ENCODE measurements at regions not wholly inside any gene's neighbourhood (a gene's known extent, or its start where the extent isn't known, plus 50 kb on each side); places are given as distances from the start of the nearest gene placed in this dataset.

GRCh38 chr5:93884254-93884653 lies 142.9 kb upstream of the POU5F2 start (continued):
- TF ChIP-seq ZBTB25 (CRISPR knock-in tag; IDR thresholded peaks at IDR 0.05) (no peak), ATF1 (CRISPR knock-in tag; IDR thresholded peaks at IDR 0.05) (no peak), RELA (CRISPR knock-in tag; IDR thresholded peaks at IDR 0.05) (no peak), ZMAT3 (CRISPR knock-in tag; conservative IDR thresholded peaks at IDR 0.05) (no peak), ZNF234 (CRISPR knock-in tag; conservative IDR thresholded peaks at IDR 0.05) (no peak), TEAD2 (CRISPR knock-in tag; IDR thresholded peaks at IDR 0.05) (no peak), TIGD3 (CRISPR knock-in tag; IDR thresholded peaks at IDR 0.05; ENCODE audit: borderline replicate concordance) (no peak)

GRCh38 chr5:93883459-93883858 lies 142.1 kb upstream of the POU5F2 start:
- ATAC-seq, result no peak
- Histone ChIP-seq H3K27me3 (ENCODE audit: control insufficient read depth in 1 of 2, insufficient read depth in 2 of 2, low read length in 2 of 2) (no peaks in the 10 kb centered on the region), H3K79me2 (ENCODE audit: insufficient read depth, low read length) (no peaks in the 10 kb centered on the region), H2AFZ (ENCODE audit: low read length) (no peak overlapping the region), H4K20me1 (ENCODE audit: insufficient read depth, low read length) (no peaks in the 10 kb centered on the region), H3K4me2 (ENCODE audit: low read depth, low read length) (no peak overlapping the region), H3K4me3 (replicated peaks in 1 of 3; ENCODE audit: insufficient read depth in 1 of 3, low read depth in 2 of 3, low read length in 3 of 3) (no peak overlapping the region), H3K9ac (ENCODE audit: insufficient read depth, low read depth, low read length) (no peak overlapping the region), H3K36me3 (replicated peaks in 1 of 2; ENCODE audit: control insufficient read depth in 1 of 2, insufficient read depth in 2 of 2, low read length in 2 of 2) (no peaks in the 10 kb centered on the region), H3K9me3 (ENCODE audit: low read length) (no peaks in the 10 kb centered on the region), H3K27ac (ENCODE audit: extremely low read length, insufficient read depth, low read length) (no peak overlapping the region), H3K4me1 (ENCODE audit: insufficient read depth, low read length) (peaks cover 19% of the 10 kb centered on the region)
- in situ Hi-C loops (cut with HindIII; ENCODE audit: extremely low pct_ligation_motif_present, low pct_unique_long_range_greater_than_20kb), result no loop called here
- intact Hi-C loops (cut with micrococcal nuclease; ENCODE audit: unreplicated experiment), result no loop called here
- no TSS peak for BruUV-seq (replicated peaks)
- 80% methylated on average over 2 of the region's 2 CpGs for WGBS (ENCODE audit: low lambda C conversion rate)
- no peak for TF ChIP-seq KDM5B (CRISPR knock-in tag; IDR thresholded peaks at IDR 0.05; ENCODE audit: borderline replicate concordance)
- TF ChIP-seq TFE3 (CRISPR knock-in tag; IDR thresholded peaks at IDR 0.05), result no peak
- CTCF ChIA-PET (ENCODE audit: low intra/inter-chr PET ratio, low total read pairs), result no interaction called here
- POLR2A ChIA-PET, result no interaction called here
- no peak for FAIRE-seq
- no peak for DNase-seq (ENCODE audit: low spot score)

All from HepG2 (cell line).